GM21381 (cell line): ENCODE measurements at regions not wholly inside any gene's neighbourhood (a gene's known extent, or its start where the extent isn't known, plus 50 kb on each side); places are given as distances from the start of the nearest gene placed in this dataset.
"Not testable (repeated sequence)": the region's sequence is repeated elsewhere in the genome, so short reads cannot be mapped to it uniquely, and the experiment has no call there.

ENCODE experiments used
- ATAC-seq: cut with Tn5 transposase; IDR thresholded peaks from one replicate; pipeline ENCODE4 v1.9.1; 2021; ENCODE audit warnings: mild to moderate bottlenecking, moderate library complexity; ENCODE audit not compliant: unreplicated experiment

GRCh38 chr14:105729825-105730368 is 203.5 kb downstream of the TMEM121 start:
- not testable (repeated sequence) for ATAC-seq

DNA sequence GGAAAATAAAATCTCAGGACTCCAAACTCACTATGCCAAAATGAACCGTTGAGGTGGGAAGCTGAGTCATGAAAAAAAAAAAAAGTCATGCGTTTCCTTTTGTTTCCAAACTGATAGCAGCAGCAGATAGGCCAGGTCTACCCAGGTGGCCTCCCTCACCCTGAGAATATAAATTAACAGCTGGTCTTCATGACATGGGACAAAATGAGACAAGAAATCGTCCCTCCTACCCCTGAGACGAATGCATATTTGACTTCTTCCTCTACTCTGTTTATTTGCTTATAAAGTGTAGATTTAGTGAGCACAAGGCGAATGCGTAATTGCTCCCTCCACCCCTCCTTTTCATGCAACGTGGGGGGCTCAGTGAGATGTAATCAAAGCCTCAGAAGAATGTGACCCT is 204.3 kb downstream of the TMEM121 start:
- not testable (repeated sequence) for ATAC-seq

- ATAC-seq, result not testable (repeated sequence)
These were observed 205.0 kb downstream of the TMEM121 start for GRCh38 chr14:105731221-105731985.

GRCh38 chr14:105733081-105734065 is 207.0 kb downstream of the TMEM121 start:
- ATAC-seq, result no peak

DNA sequence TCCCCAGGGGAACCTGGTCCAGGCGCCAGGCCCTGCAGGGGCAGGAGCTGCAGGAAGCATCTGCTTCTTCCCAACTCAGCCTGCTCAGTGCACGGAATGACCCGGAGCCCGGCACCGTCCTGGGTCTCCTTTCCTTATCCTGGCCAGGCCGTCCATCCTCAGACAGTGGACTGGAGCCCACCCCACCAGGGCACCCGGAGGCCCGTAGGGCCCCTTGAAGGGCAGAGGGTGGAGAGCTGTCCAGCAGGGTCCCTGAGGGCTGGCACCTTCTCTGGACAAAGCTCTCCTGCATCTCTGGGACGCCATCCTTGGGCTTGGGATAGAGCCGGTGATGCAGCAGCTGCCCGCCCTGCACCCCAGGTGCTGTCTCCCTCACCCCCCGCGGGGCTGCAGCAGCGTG is 207.9 kb downstream of the TMEM121 start:
- not testable (repeated sequence) for ATAC-seq

DNA sequence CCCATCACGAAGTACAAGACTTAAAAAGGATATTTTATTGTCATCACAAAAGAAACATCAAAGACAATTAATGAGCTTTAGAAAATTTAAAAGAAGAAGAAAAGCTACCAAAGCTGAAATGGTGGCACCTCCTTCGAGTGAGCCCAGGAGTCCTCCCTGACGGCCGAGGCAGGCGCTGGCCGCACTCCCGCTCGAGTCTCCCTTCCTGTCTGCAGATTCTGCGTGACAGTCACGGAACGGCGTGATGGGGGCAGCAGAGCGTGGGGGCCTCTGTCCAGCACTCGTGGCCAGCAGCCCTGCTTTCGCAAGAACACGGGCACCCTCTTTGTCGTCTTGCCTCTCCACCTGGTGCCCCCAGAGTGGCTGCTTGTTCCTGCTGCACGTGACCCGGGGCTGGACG is 209.9 kb downstream of the TMEM121 start:
- not testable (repeated sequence) for ATAC-seq

DNA sequence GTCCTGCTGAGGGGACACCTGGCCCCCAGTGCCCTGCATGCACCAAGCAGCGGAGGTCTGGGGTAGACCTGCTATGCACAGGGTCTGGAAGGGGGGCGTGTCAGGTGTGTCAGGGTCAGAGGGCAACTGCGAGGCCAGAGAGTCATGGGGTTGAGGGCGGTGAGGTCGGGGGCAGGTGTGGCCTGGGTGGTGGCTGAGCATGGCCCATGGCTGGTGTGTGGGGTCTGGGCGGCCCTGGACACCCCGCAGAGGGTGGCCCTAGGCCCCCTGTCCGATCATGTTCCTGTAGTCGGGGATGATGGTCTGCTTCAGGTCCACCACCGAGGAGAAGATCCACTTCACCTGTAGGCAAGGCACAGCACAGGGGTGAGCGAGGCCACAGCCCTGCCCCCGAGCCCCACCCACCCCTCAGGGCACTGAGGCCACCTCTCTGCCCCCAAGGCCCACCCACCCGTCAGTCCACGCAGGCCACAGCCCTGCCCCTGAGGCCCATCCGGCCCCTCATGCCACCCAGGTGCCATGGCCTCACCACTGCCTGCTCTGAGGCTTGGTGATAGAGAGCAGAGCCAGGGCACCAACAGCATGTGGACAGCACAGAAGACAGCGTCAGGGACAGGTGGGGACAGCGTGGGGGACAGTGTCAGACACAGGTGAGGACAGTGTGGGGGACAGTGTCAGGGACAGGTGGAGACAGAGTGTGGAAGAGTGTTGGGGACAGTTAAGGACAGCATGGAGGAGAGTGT is 211.3 kb downstream of the TMEM121 start:
- no peak for ATAC-seq

GRCh38 chr14:105738638-105739037 is 212.3 kb downstream of the TMEM121 start:
- ATAC-seq, result no peak

DNA sequence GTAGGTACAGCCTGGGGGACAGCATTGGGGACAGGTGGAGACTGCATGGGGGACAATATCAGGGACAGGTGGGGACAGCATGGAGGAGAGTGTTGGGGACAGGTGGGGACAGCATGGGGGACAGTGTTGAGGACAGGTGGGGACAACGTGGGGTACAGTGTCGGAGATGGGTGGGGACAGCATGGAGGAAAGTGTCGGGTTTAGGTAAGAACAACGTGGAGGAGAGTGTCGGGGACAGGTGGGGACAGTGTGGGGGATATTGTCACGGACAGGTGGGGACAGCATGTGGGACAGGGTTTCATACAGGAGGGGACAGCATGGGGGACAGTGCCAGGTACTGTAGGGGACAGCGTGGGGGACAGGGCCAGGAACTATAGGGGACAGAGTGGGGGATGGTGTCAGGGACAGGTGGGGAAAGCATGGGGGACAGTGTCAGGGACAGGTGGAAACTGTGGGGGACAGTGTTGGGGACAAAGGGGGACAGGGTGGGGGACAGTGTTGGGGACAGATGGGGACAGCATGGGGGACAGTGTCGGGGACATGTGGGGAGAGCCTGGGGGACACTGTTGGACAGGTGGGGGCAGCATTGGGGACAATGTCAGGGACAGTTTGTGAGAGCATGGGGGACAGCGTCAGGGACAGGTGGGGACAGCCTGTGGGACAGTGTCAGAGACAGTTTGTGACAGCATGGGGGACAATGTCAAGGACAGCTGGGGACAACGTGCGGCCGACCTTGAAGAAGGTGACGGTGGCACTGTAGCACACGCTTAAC is 213.1 kb downstream of the TMEM121 start:
- ATAC-seq, result no peak

- not testable (repeated sequence) for ATAC-seq
These were observed 213.9 kb downstream of the TMEM121 start for GRCh38 chr14:105740272-105740671.

- ATAC-seq, result not testable (repeated sequence)
These were observed 214.6 kb downstream of the TMEM121 start for GRCh38 chr14:105740961-105741360.

DNA sequence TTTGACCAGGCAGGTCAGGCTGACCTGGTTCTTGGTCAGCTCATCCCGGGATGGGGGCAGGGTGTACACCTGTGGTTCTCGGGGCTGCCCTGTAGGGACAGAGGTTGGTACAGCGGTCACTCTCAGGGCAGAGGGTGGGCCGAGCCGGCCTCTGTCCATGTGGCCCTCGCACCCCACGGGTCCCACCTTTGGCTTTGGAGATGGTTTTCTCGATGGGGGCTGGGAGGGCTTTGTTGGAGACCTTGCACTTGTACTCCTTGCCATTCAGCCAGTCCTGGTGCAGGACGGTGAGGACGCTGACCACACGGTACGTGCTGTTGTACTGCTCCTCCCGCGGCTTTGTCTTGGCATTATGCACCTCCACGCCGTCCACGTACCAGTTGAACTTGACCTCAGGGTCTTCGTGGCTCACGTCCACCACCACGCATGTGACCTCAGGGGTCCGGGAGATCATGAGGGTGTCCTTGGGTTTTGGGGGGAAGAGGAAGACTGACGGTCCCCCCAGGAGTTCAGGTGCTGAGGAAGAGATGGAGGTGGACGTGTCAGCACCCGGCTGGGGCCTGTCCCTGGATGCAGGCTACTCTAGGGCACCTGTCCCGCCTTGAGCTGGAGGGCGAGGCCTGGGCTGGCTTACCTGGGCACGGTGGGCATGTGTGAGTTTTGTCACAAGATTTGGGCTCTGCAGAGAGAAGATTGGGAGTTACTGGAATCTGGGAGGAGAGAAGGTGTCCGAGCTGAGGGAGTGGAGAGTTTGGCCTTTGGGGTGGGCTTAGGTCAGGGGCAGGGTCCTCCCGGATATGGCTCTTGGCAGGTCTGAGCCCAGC is 215.5 kb downstream of the TMEM121 start:
- ATAC-seq, result not testable (repeated sequence)

- no peak for ATAC-seq
These were observed 216.1 kb downstream of the TMEM121 start for GRCh38 chr14:105742531-105742848.

GRCh38 chr14:105742904-105743701 is 216.7 kb downstream of the TMEM121 start:
- not testable (repeated sequence) for ATAC-seq

DNA sequence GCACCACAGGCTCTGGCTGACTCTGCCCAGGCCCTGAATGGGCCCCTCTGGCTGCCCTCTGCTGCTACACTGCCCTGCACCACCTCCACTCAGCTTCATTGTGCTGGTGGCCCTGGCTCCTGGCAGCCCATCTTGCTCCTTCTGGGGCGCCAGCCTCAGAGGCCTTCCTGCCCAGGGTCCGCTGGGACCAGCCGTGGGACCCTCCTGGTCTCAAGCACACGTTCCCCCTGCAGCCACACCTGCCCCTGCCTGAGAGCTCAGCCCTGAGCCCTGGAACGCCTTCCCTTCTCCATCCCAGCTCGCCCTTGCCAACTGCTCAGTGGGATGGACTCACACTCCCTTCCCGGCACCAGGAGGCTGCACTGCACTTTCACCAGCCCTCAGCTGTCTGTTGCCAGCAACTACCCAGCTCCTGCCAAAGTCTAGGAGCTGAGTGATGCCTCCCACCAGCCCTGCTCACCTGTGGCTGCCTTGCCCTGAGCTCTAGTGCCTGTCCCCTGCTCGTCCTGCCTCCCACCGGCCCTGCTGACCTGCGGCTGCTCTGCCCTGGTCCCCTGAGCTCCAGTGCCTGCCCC is 217.9 kb downstream of the TMEM121 start:
- ATAC-seq, result not testable (repeated sequence)

- no peak for ATAC-seq
These were observed 219.2 kb downstream of the TMEM121 start for GRCh38 chr14:105745433-105746123.

GRCh38 chr14:105746124-105746514 is 219.7 kb downstream of the TMEM121 start:
- no peak for ATAC-seq
